ENCODE measurements at regions not wholly inside any gene's neighbourhood (a gene's known extent, or its start where the extent isn't known, plus 50 kb on each side); places are given as distances from the start of the nearest gene placed in this dataset.

GRCh38 chr6:137802408-137803182 lies 64.5 kb upstream of the TNFAIP3 start:
- Histone ChIP-seq H3K4me1 (replicated peaks in 1 of 4; ENCODE audit: control insufficient read depth in 3 of 4, insufficient read depth in 4 of 4, low read length in 3 of 4) (no peaks in the 10 kb centered on the region; a peak in 1 of 7 replicates), H3K79me1 (ENCODE audit: low read depth, low read length) (no peaks in the 10 kb centered on the region), H3K27ac (ENCODE audit: low read depth, low read length) (no peak overlapping the region), H3K79me2 (ENCODE audit: control insufficient read depth in 1 of 2, insufficient read depth in 2 of 2, low read length in 2 of 2) (no peaks in the 10 kb centered on the region), H2AFZ (ENCODE audit: low read length) (no peak overlapping the region), H2BK20ac (ENCODE audit: low read length) (no peak overlapping the region), H4K5ac (ENCODE audit: insufficient read length, low read depth, low read length) (no peak overlapping the region), H3K56ac (replicated peaks; ENCODE audit: insufficient read length, low read depth, low read length) (no peak overlapping the region), H2BK120ac (replicated peaks; ENCODE audit: low read depth, low read length) (no peak overlapping the region), H4K20me1 (replicated peaks in 1 of 2; ENCODE audit: control insufficient read depth in 1 of 2, insufficient read depth in 2 of 2, low read length in 2 of 2) (no peaks in the 10 kb centered on the region), H3K14ac (ENCODE audit: insufficient read length) (no peak overlapping the region), H3K27me3 (replicated peaks in 1 of 4; ENCODE audit: control insufficient read depth in 3 of 4, extremely low read depth in 1 of 4, insufficient read depth in 3 of 4, low read length in 3 of 4) (no peaks in the 10 kb centered on the region), H2BK15ac (ENCODE audit: low read length) (no peak overlapping the region), H3K36me3 (ENCODE audit: control insufficient read depth in 2 of 4, insufficient read depth in 4 of 4, low read length in 3 of 4) (no peaks in the 10 kb centered on the region), H3K4ac (replicated peaks; ENCODE audit: insufficient read length, low read depth, low read length) (no peak overlapping the region), H2BK5ac (ENCODE audit: low read depth, low read length) (no peak overlapping the region), H4K91ac (replicated peaks; ENCODE audit: insufficient read length, low read length) (no peak overlapping the region), H3K9me3 (ENCODE audit: insufficient read depth in 2 of 2, low read depth in 1 of 2, low read length in 1 of 2) (no peaks in the 10 kb centered on the region), H3K18ac (ENCODE audit: extremely low read depth, low read length) (no peak overlapping the region), H3K4me3 (ENCODE audit: extremely low read depth in 1 of 4, insufficient read depth in 2 of 4, low read depth in 3 of 4, low read length in 4 of 4) (no peak overlapping the region), H2BK12ac (ENCODE audit: low read depth, low read length) (no peak overlapping the region), H4K8ac (ENCODE audit: extremely low read depth, insufficient read depth, low read length) (no peak overlapping the region), H3K23ac (ENCODE audit: insufficient read length) (no peak overlapping the region), H3K4me2 (ENCODE audit: insufficient read depth in 1 of 2, low read depth in 2 of 2, low read length in 2 of 2) (no peak overlapping the region), H2AK5ac (ENCODE audit: low read depth, low read length) (no peak overlapping the region), H3K23me2 (ENCODE audit: low read depth, low read length) (no peaks in the 10 kb centered on the region), H3K9ac (replicated peaks in 1 of 4; ENCODE audit: extremely low read depth in 1 of 4, low read depth in 3 of 4, low read length in 3 of 4) (no peak overlapping the region)
- no peak for FAIRE-seq
- ChIA-PET CTCF (ENCODE audit: partially characterized antibody) (interaction anchor here (0.8 to 2.0 kb wide), 2 partner anchors 15 to 136 kb away, joined by 3 to 4 read pairs; no protein-coding TSS in a partner anchor), POLR2A (ENCODE audit: partially characterized antibody) (no interaction called here)
- DNase-seq (ENCODE audit: low read depth in 1 of 2, low spot score in 2 of 2): no peak
- 90% methylated on average over 8 of the region's 8 CpGs; no CpG with 5 or more reads in 1 of the 2 experiments for WGBS, 2 experiments (ENCODE audit: extremely low coverage in 1 of 2, insufficient coverage in 1 of 2, insufficient read length in 1 of 2, insufficient replicate concordance in 2 of 2, low coverage in 1 of 2, low lambda C conversion rate in 2 of 2, missing lambda C conversion rate in 1 of 2)
- TF ChIP-seq RNF2 (IDR thresholded peaks at IDR 0.05; ENCODE audit: borderline replicate concordance, low read depth, low read length, missing control alignments, poor library complexity, severe bottlenecking) (no peak), POLR2AphosphoS5 (IDR thresholded peaks at IDR 0.05; ENCODE audit: low read depth, low read length) (no peak), NRF1 (IDR thresholded peaks at IDR 0.05; ENCODE audit: low read depth, low read length) (no peak), HDAC2 (IDR thresholded peaks at IDR 0.05; ENCODE audit: borderline replicate concordance in 1 of 2, low read depth in 2 of 2, low read length in 2 of 2) (no peak), SIN3A (conservative IDR thresholded peaks at IDR 0.05 in 1 of 2, IDR thresholded peaks at IDR 0.05 in 1 of 2; ENCODE audit: low read depth in 1 of 2, low read length in 2 of 2) (no peak), E2F6 (IDR thresholded peaks at IDR 0.05) (no peak), EP300 (IDR thresholded peaks at IDR 0.05; ENCODE audit: borderline replicate concordance in 1 of 2, low read depth in 2 of 2, low read length in 2 of 2) (no peak), CTBP2 (IDR thresholded peaks at IDR 0.05; ENCODE audit: borderline replicate concordance, insufficient read depth, insufficient read length, low read length) (no peak), JUND (IDR thresholded peaks at IDR 0.05; ENCODE audit: low read length) (no peak), SP4 (IDR thresholded peaks at IDR 0.05; ENCODE audit: low read length) (no peak)

Data from H1 (cell line).